ENCODE measurements at regions not wholly inside any gene's neighbourhood (a gene's known extent, or its start where the extent isn't known, plus 50 kb on each side); places are given as distances from the start of the nearest gene placed in this dataset.

- intact Hi-C loops (cut with micrococcal nuclease; ENCODE audit: unreplicated experiment) = no loop called here
- Histone ChIP-seq H3K36me3 (ENCODE audit: control insufficient read depth, insufficient read depth, low read length) (no peaks in the 10 kb centered on the region), H3K27me3 (replicated peaks; ENCODE audit: control insufficient read depth, insufficient read depth, low read length) (no peaks in the 10 kb centered on the region), H3K4me3 (ENCODE audit: low read depth, low read length) (no peak overlapping the region), H3K9me3 (no peaks in the 10 kb centered on the region), H3K4me1 (no peaks in the 10 kb centered on the region)
- Mint-ChIP-seq H3K27ac (ENCODE audit: unreplicated experiment) (no peak overlapping the region), H3K4me1 (ENCODE audit: low read depth, unreplicated experiment) (no peaks in the 10 kb centered on the region), H3K36me3 (ENCODE audit: insufficient read depth, unreplicated experiment) (no peaks in the 10 kb centered on the region), H3K9me3 (ENCODE audit: unreplicated experiment) (no peaks in the 10 kb centered on the region), H3K4me3 (ENCODE audit: unreplicated experiment) (no peak overlapping the region), H3K27me3 (ENCODE audit: insufficient read depth, unreplicated experiment) (peaks cover 3% of the 10 kb centered on the region)
- POLR2A ChIA-PET = no interaction called here
- no TSS peak for BruUV-seq (replicated peaks)
- TF ChIP-seq CTCF (IDR thresholded peaks at IDR 0.05; ENCODE audit: insufficient read depth in 1 of 2, low read depth in 1 of 2, low read length in 1 of 2, severe bottlenecking in 1 of 2, unreplicated experiment in 1 of 2) = no peak
- DNase-seq = no peak
- CTCF ChIA-PET = no interaction called here
Observed at GRCh38 chr1:88104236-88104635, 579.8 kb upstream of the PKN2 start.

DNA sequence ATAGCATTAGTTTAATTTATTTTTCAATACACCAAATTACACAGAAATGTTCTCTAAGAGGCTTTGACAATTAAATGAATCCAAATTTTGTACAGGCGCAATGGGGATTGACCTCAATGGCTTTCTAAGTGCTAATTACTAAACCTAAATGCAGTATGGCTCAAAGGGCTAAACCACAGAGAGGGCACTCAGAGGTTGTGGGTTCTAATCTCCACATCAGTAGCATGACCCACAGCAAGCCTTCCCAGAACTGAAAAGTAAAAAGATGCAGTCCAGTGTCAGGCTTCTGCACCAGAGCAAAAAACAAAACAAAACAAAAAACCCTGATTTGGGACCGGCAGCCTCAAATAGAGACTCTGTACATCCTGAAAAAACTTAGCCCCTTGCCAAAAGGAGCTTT lies 579.2 kb upstream of the PKN2 start:
- Histone ChIP-seq H3K9me3 (no peaks in the 10 kb centered on the region), H3K27me3 (replicated peaks; ENCODE audit: control insufficient read depth, insufficient read depth, low read length) (no peaks in the 10 kb centered on the region), H3K36me3 (ENCODE audit: control insufficient read depth, insufficient read depth, low read length) (no peaks in the 10 kb centered on the region), H3K4me1 (no peaks in the 10 kb centered on the region), H3K4me3 (ENCODE audit: low read depth, low read length) (no peak overlapping the region)
- Mint-ChIP-seq H3K4me3 (ENCODE audit: unreplicated experiment) (no peak overlapping the region), H3K27me3 (ENCODE audit: insufficient read depth, unreplicated experiment) (peaks cover 3% of the 10 kb centered on the region), H3K36me3 (ENCODE audit: insufficient read depth, unreplicated experiment) (no peaks in the 10 kb centered on the region), H3K9me3 (ENCODE audit: unreplicated experiment) (no peaks in the 10 kb centered on the region), H3K27ac (ENCODE audit: unreplicated experiment) (no peak overlapping the region), H3K4me1 (ENCODE audit: low read depth, unreplicated experiment) (no peaks in the 10 kb centered on the region)
- ChIA-PET POLR2A (no interaction called here), CTCF (no interaction called here)
- DNase-seq = no peak
- intact Hi-C loops (cut with micrococcal nuclease; ENCODE audit: unreplicated experiment) = no loop called here
- no TSS peak for BruUV-seq (replicated peaks)
- no peak for TF ChIP-seq CTCF (IDR thresholded peaks at IDR 0.05; ENCODE audit: insufficient read depth in 1 of 2, low read depth in 1 of 2, low read length in 1 of 2, severe bottlenecking in 1 of 2, unreplicated experiment in 1 of 2)

DNA sequence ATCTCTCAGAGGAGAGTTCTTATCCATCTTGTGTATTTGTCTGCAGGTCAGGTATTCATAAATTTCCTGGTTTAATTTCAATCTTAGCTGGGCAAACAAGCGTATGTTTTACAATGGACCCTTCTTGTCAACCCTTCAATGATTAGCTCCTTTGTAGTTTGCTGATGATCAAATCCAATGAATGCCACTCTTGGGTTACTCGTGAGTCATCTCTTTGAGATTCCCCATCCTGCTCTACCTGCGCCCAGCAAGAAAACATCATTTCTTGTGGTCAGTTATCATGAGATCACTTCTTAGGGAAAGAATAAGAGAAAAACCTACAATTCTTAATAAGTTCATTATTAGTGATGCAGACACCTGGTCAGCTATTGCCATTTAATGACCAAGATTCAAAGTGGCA lies 572.3 kb upstream of the PKN2 start:
- no peak for DNase-seq
- no peak for TF ChIP-seq CTCF (IDR thresholded peaks at IDR 0.05; ENCODE audit: insufficient read depth in 1 of 2, low read depth in 1 of 2, low read length in 1 of 2, severe bottlenecking in 1 of 2, unreplicated experiment in 1 of 2)
- Mint-ChIP-seq H3K27me3 (ENCODE audit: insufficient read depth, unreplicated experiment) (no peaks in the 10 kb centered on the region), H3K9me3 (ENCODE audit: unreplicated experiment) (no peaks in the 10 kb centered on the region), H3K36me3 (ENCODE audit: insufficient read depth, unreplicated experiment) (no peaks in the 10 kb centered on the region), H3K27ac (ENCODE audit: unreplicated experiment) (no peak overlapping the region), H3K4me3 (ENCODE audit: unreplicated experiment) (no peak overlapping the region), H3K4me1 (ENCODE audit: low read depth, unreplicated experiment) (no peaks in the 10 kb centered on the region)
- ChIA-PET POLR2A (no interaction called here), CTCF (no interaction called here)
- Histone ChIP-seq H3K9me3 (no peaks in the 10 kb centered on the region), H3K4me3 (ENCODE audit: low read depth, low read length) (no peak overlapping the region), H3K36me3 (ENCODE audit: control insufficient read depth, insufficient read depth, low read length) (no peaks in the 10 kb centered on the region), H3K27me3 (replicated peaks; ENCODE audit: control insufficient read depth, insufficient read depth, low read length) (no peaks in the 10 kb centered on the region), H3K4me1 (no peaks in the 10 kb centered on the region)
- intact Hi-C loops (cut with micrococcal nuclease; ENCODE audit: unreplicated experiment) = no loop called here
- no TSS peak for BruUV-seq (replicated peaks)

Data from Caco-2 (cell line).